Activated CD8-positive, alpha-beta memory T cell treated with anti-CD3 and anti-CD28 coated beads, Interleukin-2, amount 50 U/mL, for 4 hours (primary cell): ENCODE measurements at regions not wholly inside any gene's neighbourhood (a gene's known extent, or its start where the extent isn't known, plus 50 kb on each side); places are given as distances from the start of the nearest gene placed in this dataset.
"Not testable (repeated sequence)": the region's sequence is repeated elsewhere in the genome, so short reads cannot be mapped to it uniquely, and the experiment has no call there.

Source experiments
- DNase-seq: peaks from one replicate; pipeline ENCODE4 v3.0.0-alpha.2; 2020

- no peak for DNase-seq
Measured at GRCh38 chr6:85191656-85192055, 258.2 kb upstream of the NT5E start.

GRCh38 chr6:85186546-85187175 is 263.2 kb upstream of the NT5E start:
- DNase-seq = no peak

- no peak for DNase-seq
Measured at GRCh38 chr6:85185977-85186376, 263.9 kb upstream of the NT5E start.

GRCh38 chr6:85183841-85184240 is 266.0 kb upstream of the NT5E start:
- no peak for DNase-seq

- no peak for DNase-seq
Measured at GRCh38 chr6:85172705-85173104, 277.2 kb upstream of the NT5E start.

- DNase-seq = no peak
Measured at GRCh38 chr6:85172161-85172560, 277.7 kb upstream of the NT5E start.

- DNase-seq = no peak
Measured at GRCh38 chr6:85169189-85169588, 280.7 kb upstream of the NT5E start.

- no peak for DNase-seq
Measured at GRCh38 chr6:85168146-85168545, 281.7 kb upstream of the NT5E start.

GRCh38 chr6:85166114-85166741 is 283.7 kb upstream of the NT5E start:
- no peak for DNase-seq

GRCh38 chr6:85163156-85164080 is 286.5 kb upstream of the NT5E start:
- DNase-seq = no peak

GRCh38 chr6:85157311-85157710 is 292.6 kb upstream of the NT5E start:
- DNase-seq = no peak

- no peak for DNase-seq
Measured at GRCh38 chr6:85143676-85144075, 306.2 kb upstream of the NT5E start.

- no peak for DNase-seq
Measured at GRCh38 chr6:85137865-85138264, 312.0 kb upstream of the NT5E start.

- DNase-seq = no peak
Measured at GRCh38 chr6:85136310-85136709, 313.6 kb upstream of the NT5E start.

- DNase-seq = no peak
Measured at GRCh38 chr6:85135376-85136094, 314.3 kb upstream of the NT5E start.

- DNase-seq = no peak
Measured at GRCh38 chr6:85134172-85134571, 315.7 kb upstream of the NT5E start.

GRCh38 chr6:85132091-85132490 is 317.8 kb upstream of the NT5E start:
- no peak for DNase-seq

GRCh38 chr6:85130743-85131142 is 319.1 kb upstream of the NT5E start:
- DNase-seq = no peak

- no peak for DNase-seq
Measured at GRCh38 chr6:85129881-85130280, 320.0 kb upstream of the NT5E start.

- DNase-seq = no peak
Measured at GRCh38 chr6:85128781-85129180, 321.1 kb upstream of the NT5E start.

GRCh38 chr6:85128256-85128655 is 321.6 kb upstream of the NT5E start:
- not testable (repeated sequence) for DNase-seq

GRCh38 chr6:85127696-85128243 is 322.1 kb upstream of the NT5E start:
- DNase-seq = no peak

GRCh38 chr6:85127168-85127498 is 322.8 kb upstream of the NT5E start:
- DNase-seq = no peak
